ENCODE measurements at regions not wholly inside any gene's neighbourhood (a gene's known extent, or its start where the extent isn't known, plus 50 kb on each side); places are given as distances from the start of the nearest gene placed in this dataset.

DNA sequence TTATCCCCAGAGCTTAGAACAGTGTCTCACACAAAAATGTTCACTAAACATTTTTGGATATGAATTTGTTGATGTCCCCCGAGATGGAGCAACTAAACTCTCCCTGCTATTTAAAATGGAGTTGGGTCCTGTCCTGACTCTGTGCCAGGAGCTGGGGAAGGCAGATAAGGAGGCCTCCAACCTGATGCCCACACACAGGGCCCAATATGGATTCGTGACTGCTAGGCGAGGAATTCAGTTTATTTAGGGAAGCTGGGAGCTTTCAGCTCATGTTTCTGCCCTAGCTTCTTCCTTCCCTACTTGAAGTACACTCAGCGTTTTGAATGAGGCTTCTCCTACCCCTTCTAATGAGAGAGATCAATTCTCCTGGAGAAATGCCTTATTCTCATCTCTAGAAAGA lies 373.0 kb upstream of the LARGE1 start:
- TF ChIP-seq POLR2A (IDR thresholded peaks at IDR 0.05; ENCODE audit: low read length) (no peak), GATA1 (IDR thresholded peaks at IDR 0.05; ENCODE audit: low read depth, low read length) (no peak)

All from erythroblast (primary cell).